ENCODE measurements at regions not wholly inside any gene's neighbourhood (a gene's known extent, or its start where the extent isn't known, plus 50 kb on each side); places are given as distances from the start of the nearest gene placed in this dataset.

DNA sequence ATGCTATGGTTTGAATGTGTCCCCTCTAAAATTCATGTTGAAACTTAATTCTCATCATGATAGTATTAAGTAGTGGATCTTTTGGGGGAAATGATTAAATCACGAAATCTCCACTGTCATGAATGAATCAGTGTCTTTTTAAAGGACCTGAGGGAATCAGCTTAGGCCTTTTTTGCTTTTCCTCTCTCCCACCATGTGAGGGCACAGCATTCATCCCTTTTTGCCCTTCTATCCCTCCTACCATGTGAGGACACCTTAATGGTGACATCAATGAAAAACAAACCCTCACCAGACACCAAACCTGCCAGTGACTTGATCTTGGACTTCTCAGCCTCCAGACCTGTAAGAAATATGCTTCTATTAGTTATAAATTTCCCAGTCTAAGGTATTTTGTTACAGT, 247.1 kb upstream of the UBE2E3 start:
- BruUV-seq (replicated peaks): no TSS peak
- Histone ChIP-seq H3F3A (ENCODE audit: low read length, unreplicated experiment) (no peaks in the 10 kb centered on the region), H3K4me3 (ENCODE audit: low read length) (no peak overlapping the region), H3K4me1 (ENCODE audit: insufficient read depth, low read length) (peaks cover 48% of the 10 kb centered on the region), H3K4me2 (ENCODE audit: low read length) (no peak overlapping the region), H3K79me2 (ENCODE audit: low read length) (no peaks in the 10 kb centered on the region), H3K27me3 (ENCODE audit: low read length) (no peaks in the 10 kb centered on the region), H2AFZ (ENCODE audit: low read length) (no peak overlapping the region), H3K9ac (ENCODE audit: low read length) (no peak overlapping the region), H3K9me2 (replicated peaks; ENCODE audit: low read length) (no peaks in the 10 kb centered on the region), H3K27ac (ENCODE audit: low read length) (no peak overlapping the region), H3K36me3 (ENCODE audit: low read depth, low read length) (no peaks in the 10 kb centered on the region), H4K20me1 (ENCODE audit: low read length) (no peaks in the 10 kb centered on the region), H3K9me3 (ENCODE audit: low read length) (no peaks in the 10 kb centered on the region)
- intact Hi-C loops (cut with micrococcal nuclease): no loop called here
- no peak for TF ChIP-seq EZH2phosphoT487 (IDR thresholded peaks at IDR 0.05; ENCODE audit: borderline replicate concordance, low read length)
- no peak for TF ChIP-seq EZH2 (IDR thresholded peaks at IDR 0.05; ENCODE audit: low read length, unreplicated experiment)
- TF ChIP-seq, protein P1, sequence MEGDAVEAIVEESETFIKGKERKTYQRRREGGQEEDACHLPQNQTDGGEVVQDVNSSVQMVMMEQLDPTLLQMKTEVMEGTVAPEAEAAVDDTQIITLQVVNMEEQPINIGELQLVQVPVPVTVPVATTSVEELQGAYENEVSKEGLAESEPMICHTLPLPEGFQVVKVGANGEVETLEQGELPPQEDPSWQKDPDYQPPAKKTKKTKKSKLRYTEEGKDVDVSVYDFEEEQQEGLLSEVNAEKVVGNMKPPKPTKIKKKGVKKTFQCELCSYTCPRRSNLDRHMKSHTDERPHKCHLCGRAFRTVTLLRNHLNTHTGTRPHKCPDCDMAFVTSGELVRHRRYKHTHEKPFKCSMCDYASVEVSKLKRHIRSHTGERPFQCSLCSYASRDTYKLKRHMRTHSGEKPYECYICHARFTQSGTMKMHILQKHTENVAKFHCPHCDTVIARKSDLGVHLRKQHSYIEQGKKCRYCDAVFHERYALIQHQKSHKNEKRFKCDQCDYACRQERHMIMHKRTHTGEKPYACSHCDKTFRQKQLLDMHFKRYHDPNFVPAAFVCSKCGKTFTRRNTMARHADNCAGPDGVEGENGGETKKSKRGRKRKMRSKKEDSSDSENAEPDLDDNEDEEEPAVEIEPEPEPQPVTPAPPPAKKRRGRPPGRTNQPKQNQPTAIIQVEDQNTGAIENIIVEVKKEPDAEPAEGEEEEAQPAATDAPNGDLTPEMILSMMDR (conservative IDR thresholded peaks at IDR 0.05; ENCODE audit: low read depth, low read length): no peak; the same call in 1 of the 2 replicates
- ChIA-PET CTCF (no interaction called here), POLR2A (ENCODE audit: unreplicated experiment) (no interaction called here)
- peak; percentile 22 for DNase-seq
- ATAC-seq: no peak

DNA sequence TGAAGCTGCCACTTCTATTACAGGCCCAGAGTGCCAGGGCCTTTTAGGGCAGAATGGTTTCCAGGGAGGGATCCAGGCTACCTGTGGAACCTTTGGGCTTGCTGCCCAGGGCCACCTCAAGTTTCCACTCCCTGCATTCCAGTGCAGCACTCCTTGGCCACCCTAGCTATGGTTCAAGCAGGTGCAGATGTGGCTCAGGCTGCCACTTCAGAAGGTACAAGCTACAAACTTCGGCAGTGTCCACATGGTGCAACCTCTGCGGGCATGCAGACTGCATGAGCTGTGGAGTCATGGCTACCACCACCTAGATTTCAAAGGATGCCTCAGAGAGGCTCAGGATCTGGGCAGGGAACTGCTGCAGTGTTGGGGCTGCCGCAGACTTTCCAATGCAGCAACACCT, 248.1 kb upstream of the UBE2E3 start:
- Histone ChIP-seq H3K27me3 (ENCODE audit: low read length) (no peaks in the 10 kb centered on the region), H3K9me3 (ENCODE audit: low read length) (no peaks in the 10 kb centered on the region), H3K9ac (ENCODE audit: low read length) (no peak overlapping the region), H4K20me1 (ENCODE audit: low read length) (no peaks in the 10 kb centered on the region), H3K27ac (ENCODE audit: low read length) (no peak overlapping the region), H3K9me2 (replicated peaks; ENCODE audit: low read length) (no peaks in the 10 kb centered on the region), H3K4me3 (ENCODE audit: low read length) (no peak overlapping the region), H2AFZ (ENCODE audit: low read length) (no peak overlapping the region), H3F3A (ENCODE audit: low read length, unreplicated experiment) (no peaks in the 10 kb centered on the region), H3K4me1 (ENCODE audit: insufficient read depth, low read length) (peaks cover 53% of the 10 kb centered on the region), H3K79me2 (ENCODE audit: low read length) (no peaks in the 10 kb centered on the region), H3K4me2 (ENCODE audit: low read length) (no peak overlapping the region), H3K36me3 (ENCODE audit: low read depth, low read length) (no peaks in the 10 kb centered on the region)
- CTCF ChIA-PET: no interaction called here
- BruUV-seq (replicated peaks): no TSS peak
- intact Hi-C loops (cut with micrococcal nuclease): no loop called here
- no peak for TF ChIP-seq EZH2phosphoT487 (IDR thresholded peaks at IDR 0.05; ENCODE audit: borderline replicate concordance, low read length)
- DNase-seq (no peak), ATAC-seq (no peak)
- POLR2A ChIA-PET (ENCODE audit: unreplicated experiment): no interaction called here

DNA sequence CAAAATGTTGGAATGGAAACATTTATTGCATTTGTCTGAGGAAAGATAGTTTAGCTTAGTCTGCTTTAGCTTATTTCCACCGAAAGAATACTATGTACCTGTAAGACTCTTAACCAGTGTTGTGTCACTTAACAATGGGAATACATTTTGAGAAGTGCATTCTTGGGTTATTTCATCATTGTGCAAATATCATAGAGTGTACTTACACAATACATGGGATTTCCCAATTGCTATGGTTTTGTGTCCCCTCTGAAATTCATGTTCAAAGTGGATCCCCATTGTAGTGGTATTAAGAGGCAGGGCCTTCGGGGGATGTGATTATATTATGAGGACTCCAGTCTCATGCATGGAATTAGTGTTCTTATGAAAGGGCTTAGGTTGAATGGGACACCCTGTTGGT, 249.4 kb upstream of the UBE2E3 start:
- Histone ChIP-seq H3K9me3 (ENCODE audit: low read length) (no peaks in the 10 kb centered on the region), H3K79me2 (ENCODE audit: low read length) (no peaks in the 10 kb centered on the region), H3K27me3 (ENCODE audit: low read length) (no peaks in the 10 kb centered on the region), H3K9me2 (replicated peaks; ENCODE audit: low read length) (no peaks in the 10 kb centered on the region), H3F3A (ENCODE audit: low read length, unreplicated experiment) (no peaks in the 10 kb centered on the region), H3K27ac (ENCODE audit: low read length) (peak overlapping the region; percentile 96), H3K4me3 (ENCODE audit: low read length) (peak overlapping the region; percentile 17; the same call in 1 of the 2 replicates), H3K9ac (ENCODE audit: low read length) (peak overlapping the region; percentile 54), H2AFZ (ENCODE audit: low read length) (no peak overlapping the region), H3K36me3 (ENCODE audit: low read depth, low read length) (peaks cover 4% of the 10 kb centered on the region; the same call in 1 of the 2 replicates), H4K20me1 (ENCODE audit: low read length) (no peaks in the 10 kb centered on the region), H3K4me1 (ENCODE audit: insufficient read depth, low read length) (peaks cover 53% of the 10 kb centered on the region), H3K4me2 (ENCODE audit: low read length) (peak overlapping the region; percentile 59)
- CTCF ChIA-PET: interaction anchor here (0.7 kb wide), 1 partner anchor 605 kb away, joined by 3 read pairs; no protein-coding TSS in a partner anchor
- no TSS peak for BruUV-seq (replicated peaks)
- POLR2A ChIA-PET (ENCODE audit: unreplicated experiment): no interaction called here
- TF ChIP-seq EZH2 (IDR thresholded peaks at IDR 0.05; ENCODE audit: low read length, unreplicated experiment): no peak
- TF ChIP-seq EZH2phosphoT487 (IDR thresholded peaks at IDR 0.05; ENCODE audit: borderline replicate concordance, low read length): no peak
- intact Hi-C loops (cut with micrococcal nuclease): no loop called here
- DNase-seq (peak; percentile 94), ATAC-seq (peak; percentile 72)
